ENCODE measurements at regions not wholly inside any gene's neighbourhood (a gene's known extent, or its start where the extent isn't known, plus 50 kb on each side); places are given as distances from the start of the nearest gene placed in this dataset.

GRCh38 chr3:118817748-118818165 lies 216.9 kb downstream of the IGSF11 start:
- DNase-seq (ENCODE audit: low spot score), result peak; percentile 74

GRCh38 chr3:118818386-118818785 lies 216.3 kb downstream of the IGSF11 start:
- no peak for DNase-seq (ENCODE audit: low spot score)

DNA sequence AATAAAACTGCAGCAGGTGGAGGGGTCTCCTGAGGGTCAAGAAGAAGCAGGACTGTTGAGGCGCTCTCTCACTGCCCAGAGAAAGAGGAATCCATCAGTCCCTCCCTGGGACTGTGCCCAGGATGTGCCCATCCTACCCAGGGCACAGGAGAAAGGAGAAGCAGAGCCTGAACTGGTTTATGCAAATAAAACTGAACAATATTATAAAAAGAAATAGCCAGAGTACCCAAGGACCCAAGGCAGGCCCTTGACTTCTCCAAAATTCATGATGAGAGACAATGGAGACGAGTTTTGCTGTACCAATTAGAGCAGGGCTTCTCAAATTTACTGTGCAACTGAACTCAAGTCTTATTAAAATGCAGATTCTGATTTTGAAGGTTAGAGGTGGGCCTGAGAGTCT lies 211.0 kb downstream of the IGSF11 start:
- no peak for DNase-seq (ENCODE audit: low spot score)

GRCh38 chr3:118827446-118827845 lies 207.2 kb downstream of the IGSF11 start:
- no peak for DNase-seq (ENCODE audit: low spot score)

DNA sequence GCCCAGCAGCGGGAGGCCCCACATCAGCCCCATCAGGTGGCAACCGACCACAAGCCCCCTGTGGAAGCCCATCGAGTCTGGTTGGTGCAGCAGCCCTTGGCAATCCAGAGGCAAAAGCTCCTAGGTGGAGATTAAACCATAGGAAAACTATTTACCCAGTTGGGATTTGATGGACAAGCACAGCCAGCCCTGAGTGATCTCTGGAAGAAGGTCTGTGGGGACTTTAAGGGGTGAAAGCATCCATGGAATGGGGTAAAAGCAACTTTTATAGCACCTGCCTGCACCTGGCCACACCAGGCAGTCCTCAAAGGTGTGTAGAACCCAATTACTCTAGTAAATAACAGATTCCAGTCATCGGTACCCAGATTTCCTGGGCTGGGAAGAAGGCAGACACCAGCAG lies 206.3 kb downstream of the IGSF11 start:
- no peak for DNase-seq (ENCODE audit: low spot score)

DNA sequence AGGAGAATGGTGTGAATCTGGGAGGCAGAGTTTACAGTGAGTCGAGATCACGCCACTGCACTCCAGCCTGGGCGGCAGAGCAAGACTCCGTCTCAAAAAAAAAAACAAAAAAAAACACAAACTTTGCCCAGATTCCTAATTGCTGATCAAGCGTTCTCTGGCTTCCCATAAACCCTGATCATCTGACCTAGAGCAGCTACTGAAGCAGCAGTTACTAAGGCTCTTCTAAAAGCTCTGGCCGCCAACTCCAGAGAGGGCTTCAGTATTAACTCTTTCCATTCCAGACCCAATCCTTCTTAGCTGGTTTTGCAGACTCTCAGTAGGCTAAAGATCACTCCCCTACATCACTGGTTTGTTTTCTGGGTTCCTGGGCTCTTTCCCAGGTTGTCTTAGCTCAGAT lies 201.6 kb downstream of the IGSF11 start:
- no peak for DNase-seq (ENCODE audit: low spot score)

GRCh38 chr3:118838871-118839270 lies 195.8 kb downstream of the IGSF11 start:
- no peak for DNase-seq (ENCODE audit: low spot score)

DNA sequence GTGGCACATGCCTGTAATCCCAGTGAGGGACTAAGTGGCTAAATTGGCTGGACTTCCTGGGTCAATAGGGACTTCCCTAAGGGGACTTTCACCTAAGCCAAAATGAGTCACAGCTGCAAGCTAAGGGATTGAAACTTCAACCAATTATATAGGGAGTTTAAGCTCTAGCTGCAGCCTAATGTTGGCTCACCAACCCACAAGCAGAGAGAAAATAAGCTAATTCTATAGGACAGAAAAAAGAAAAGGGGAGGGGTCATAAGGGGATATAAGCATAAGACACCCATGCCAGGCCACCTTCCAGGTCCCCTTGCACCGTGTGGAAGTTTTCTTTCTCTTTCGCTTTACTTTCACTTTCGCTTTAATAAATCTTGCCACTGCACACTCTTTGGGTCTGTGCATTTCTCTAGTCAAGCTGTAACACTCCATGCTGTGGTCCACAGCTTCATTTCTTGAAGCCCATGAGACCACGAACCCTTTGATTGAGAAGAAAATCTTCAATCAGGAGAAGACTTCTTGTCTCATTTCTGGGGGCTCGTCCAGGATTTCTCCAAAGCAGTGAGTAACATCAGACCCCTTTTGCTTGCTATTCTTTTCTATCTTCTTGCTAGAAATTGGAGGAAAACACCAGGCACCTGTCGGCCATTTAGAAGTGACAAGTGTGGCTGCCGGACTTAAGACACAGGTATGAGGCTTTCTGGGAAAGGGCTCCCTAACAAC lies 192.3 kb downstream of the IGSF11 start:
- no peak for DNase-seq (ENCODE audit: low spot score)

- no peak for DNase-seq (ENCODE audit: low spot score)
Observed at GRCh38 chr3:118846176-118846575, 188.5 kb downstream of the IGSF11 start.
